ENCODE measurements at regions not wholly inside any gene's neighbourhood (a gene's known extent, or its start where the extent isn't known, plus 50 kb on each side); places are given as distances from the start of the nearest gene placed in this dataset.

DNA sequence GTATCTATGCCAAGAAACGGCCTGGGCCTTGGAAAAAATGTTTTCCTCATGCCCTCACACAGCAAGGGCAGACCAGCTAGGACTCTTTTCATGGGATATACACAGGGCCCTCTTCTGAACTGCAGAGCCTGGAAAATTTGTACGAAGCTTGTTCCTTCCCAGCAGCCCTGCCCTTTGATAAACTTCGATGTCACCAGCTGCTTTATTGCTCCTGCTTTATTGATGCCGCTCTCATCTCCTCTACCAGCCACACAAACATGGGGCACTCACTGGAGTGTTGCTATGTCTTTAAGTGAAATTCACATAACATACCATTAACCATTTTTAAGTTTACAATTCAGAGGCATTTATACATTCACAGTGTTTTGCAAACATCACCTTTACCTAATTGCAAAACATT is 197.9 kb downstream of the KTN1 start:
- no peaks in the 10 kb centered on the region for H3K4me1 ChIP-seq
- H3K27ac ChIP-seq, result no peak overlapping the region
- no peaks in the 10 kb centered on the region for H3K9me3 ChIP-seq
- intact Hi-C loops (cut with DNase I; ENCODE audit: low total_unique reads) (no loop called here), in situ Hi-C loops (cut with MboI; ENCODE audit: low pct_ligation_motif_present in 1 of 4, low pct_unique_long_range_greater_than_20kb in 1 of 4, low sequenced_read_pairs in 3 of 4) (no loop called here)
- no peak overlapping the region for H3K4me3 ChIP-seq
- 33 to 50% methylated on average over 2 to 4 of the region's 4 CpGs for WGBS, 2 donors (ENCODE audit: low coverage in 1 of 2)
- no peaks in the 10 kb centered on the region for H3K27me3 ChIP-seq
- H3K36me3 ChIP-seq, result no peaks in the 10 kb centered on the region
- no peak for DNase-seq
- TF ChIP-seq, protein P1, sequence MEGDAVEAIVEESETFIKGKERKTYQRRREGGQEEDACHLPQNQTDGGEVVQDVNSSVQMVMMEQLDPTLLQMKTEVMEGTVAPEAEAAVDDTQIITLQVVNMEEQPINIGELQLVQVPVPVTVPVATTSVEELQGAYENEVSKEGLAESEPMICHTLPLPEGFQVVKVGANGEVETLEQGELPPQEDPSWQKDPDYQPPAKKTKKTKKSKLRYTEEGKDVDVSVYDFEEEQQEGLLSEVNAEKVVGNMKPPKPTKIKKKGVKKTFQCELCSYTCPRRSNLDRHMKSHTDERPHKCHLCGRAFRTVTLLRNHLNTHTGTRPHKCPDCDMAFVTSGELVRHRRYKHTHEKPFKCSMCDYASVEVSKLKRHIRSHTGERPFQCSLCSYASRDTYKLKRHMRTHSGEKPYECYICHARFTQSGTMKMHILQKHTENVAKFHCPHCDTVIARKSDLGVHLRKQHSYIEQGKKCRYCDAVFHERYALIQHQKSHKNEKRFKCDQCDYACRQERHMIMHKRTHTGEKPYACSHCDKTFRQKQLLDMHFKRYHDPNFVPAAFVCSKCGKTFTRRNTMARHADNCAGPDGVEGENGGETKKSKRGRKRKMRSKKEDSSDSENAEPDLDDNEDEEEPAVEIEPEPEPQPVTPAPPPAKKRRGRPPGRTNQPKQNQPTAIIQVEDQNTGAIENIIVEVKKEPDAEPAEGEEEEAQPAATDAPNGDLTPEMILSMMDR (IDR thresholded peaks at IDR 0.05), result no peak
- TF ChIP-seq POLR2A (IDR thresholded peaks at IDR 0.05) (no peak), POLR2AphosphoS5 (IDR thresholded peaks at IDR 0.05) (no peak), EP300 (IDR thresholded peaks at IDR 0.05; ENCODE audit: low read depth) (no peak)

DNA sequence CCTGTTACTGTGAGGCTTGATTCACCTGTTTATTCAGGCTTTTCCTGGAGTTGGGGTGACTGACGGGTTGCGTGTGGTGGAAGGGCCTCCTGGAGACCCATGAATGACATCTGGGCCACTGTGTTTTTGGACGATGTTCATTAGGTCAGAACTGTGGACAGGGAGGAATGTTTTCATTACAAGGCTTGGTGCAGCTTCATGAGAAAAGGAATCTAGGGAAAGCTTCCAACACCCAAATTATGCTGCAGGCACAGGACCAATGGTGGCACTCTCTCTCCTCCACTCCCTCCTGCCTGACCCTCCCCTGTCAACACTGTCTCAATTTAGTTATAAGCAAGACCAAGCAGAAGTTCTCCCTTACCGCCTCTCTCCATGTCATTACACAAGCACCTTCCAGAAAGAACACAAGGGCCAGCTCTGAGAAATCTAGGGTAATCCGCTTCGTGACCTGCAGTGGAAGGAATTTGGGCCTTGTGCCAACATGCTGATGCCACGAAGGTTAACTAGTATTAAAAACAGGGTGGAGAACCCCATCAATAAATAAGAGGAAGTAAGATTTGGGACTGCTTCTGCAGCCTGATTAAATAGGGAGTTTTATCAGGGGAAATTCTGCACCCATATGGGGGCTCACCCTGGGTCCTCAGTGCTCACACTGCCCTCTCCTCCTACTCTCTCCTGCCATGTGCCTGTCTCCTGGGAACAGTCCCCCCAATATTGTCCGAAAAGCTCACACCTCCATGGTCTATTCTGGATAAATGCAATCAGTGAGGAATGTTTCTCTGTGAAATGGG is 200.3 kb downstream of the KTN1 start:
- Histone ChIP-seq H3K4me1 (no peaks in the 10 kb centered on the region), H3K27ac (no peak overlapping the region), H3K9me3 (no peaks in the 10 kb centered on the region), H3K27me3 (no peaks in the 10 kb centered on the region), H3K36me3 (no peaks in the 10 kb centered on the region), H3K4me3 (no peak overlapping the region)
- in situ Hi-C loops (cut with MboI; ENCODE audit: low pct_ligation_motif_present in 1 of 4, low pct_unique_long_range_greater_than_20kb in 1 of 4, low sequenced_read_pairs in 3 of 4) (no loop called here), intact Hi-C loops (cut with DNase I; ENCODE audit: low total_unique reads) (no loop called here)
- WGBS, 2 donors (ENCODE audit: low coverage in 1 of 2), result 64 to 83% methylated on average over 2 to 8 of the region's 8 CpGs
- no peak for TF ChIP-seq POLR2AphosphoS5 (IDR thresholded peaks at IDR 0.05)
- TF ChIP-seq EP300 (IDR thresholded peaks at IDR 0.05; ENCODE audit: low read depth), result no peak
- TF ChIP-seq POLR2A (IDR thresholded peaks at IDR 0.05), result no peak
- TF ChIP-seq, protein P1 (IDR thresholded peaks at IDR 0.05), result no peak
- DNase-seq, result no peak

DNA sequence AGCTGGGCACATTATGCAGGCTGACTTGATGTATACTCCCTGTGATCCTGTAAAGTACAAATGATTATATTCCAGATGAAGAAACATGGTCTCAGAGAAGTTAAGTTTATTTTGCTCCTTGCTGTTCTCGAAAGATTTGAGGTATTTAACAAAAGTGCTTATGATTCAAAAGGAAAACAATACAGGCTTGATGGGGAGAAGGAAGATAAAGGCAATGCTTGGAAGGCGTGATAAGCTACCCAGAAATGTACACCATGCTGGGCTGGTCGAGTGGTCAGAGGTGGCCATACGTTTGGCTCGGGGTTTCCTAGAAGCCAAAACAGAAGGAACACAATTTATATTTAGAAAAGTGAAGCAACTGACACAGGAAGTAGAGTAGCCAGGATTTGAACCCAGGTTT is 201.0 kb downstream of the KTN1 start:
- TF ChIP-seq POLR2A (IDR thresholded peaks at IDR 0.05) (no peak), POLR2AphosphoS5 (IDR thresholded peaks at IDR 0.05) (no peak), EP300 (IDR thresholded peaks at IDR 0.05; ENCODE audit: low read depth) (no peak)
- WGBS, 2 donors (ENCODE audit: low coverage in 1 of 2), result 89 to 93% methylated on average over 3 to 5 of the region's 5 CpGs
- no peak for DNase-seq
- intact Hi-C loops (cut with DNase I; ENCODE audit: low total_unique reads) (no loop called here), in situ Hi-C loops (cut with MboI; ENCODE audit: low pct_ligation_motif_present in 1 of 4, low pct_unique_long_range_greater_than_20kb in 1 of 4, low sequenced_read_pairs in 3 of 4) (no loop called here)
- no peaks in the 10 kb centered on the region for H3K36me3 ChIP-seq
- H3K27ac ChIP-seq, result no peak overlapping the region
- no peaks in the 10 kb centered on the region for H3K27me3 ChIP-seq
- H3K4me3 ChIP-seq, result no peak overlapping the region
- no peaks in the 10 kb centered on the region for H3K4me1 ChIP-seq
- no peaks in the 10 kb centered on the region for H3K9me3 ChIP-seq

DNA sequence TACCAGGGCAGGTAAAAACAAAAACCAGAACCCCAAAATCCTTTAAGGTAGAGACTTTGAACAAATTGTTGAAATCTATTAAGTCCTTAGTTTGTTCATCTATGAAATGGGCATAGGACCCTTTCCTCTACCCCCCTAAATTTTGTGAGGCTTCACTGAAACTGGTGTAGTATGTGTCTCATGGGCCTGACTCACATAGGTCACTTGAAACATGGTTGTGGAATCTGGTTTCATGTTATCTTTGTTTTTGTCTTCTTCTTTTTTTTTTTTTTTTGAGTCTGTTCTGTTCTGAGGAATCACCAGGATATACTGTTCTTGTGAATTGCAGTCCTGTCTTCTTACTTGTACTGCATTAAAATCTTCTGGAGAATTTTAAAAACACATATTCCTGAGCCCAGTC is 202.2 kb downstream of the KTN1 start:
- Histone ChIP-seq H3K27me3 (no peaks in the 10 kb centered on the region), H3K36me3 (no peaks in the 10 kb centered on the region), H3K4me1 (no peaks in the 10 kb centered on the region), H3K4me3 (no peak overlapping the region), H3K27ac (no peak overlapping the region), H3K9me3 (no peaks in the 10 kb centered on the region)
- DNase-seq, result no peak
- intact Hi-C loops (cut with DNase I; ENCODE audit: low total_unique reads), result no loop called here
- TF ChIP-seq EP300 (IDR thresholded peaks at IDR 0.05; ENCODE audit: low read depth) (no peak), POLR2AphosphoS5 (IDR thresholded peaks at IDR 0.05) (no peak), POLR2A (IDR thresholded peaks at IDR 0.05) (no peak)
- TF ChIP-seq, protein P1 (IDR thresholded peaks at IDR 0.05), result no peak
- in situ Hi-C loops (cut with MboI; ENCODE audit: low pct_ligation_motif_present in 1 of 4, low pct_unique_long_range_greater_than_20kb in 1 of 4, low sequenced_read_pairs in 3 of 4), result no loop called here

DNA sequence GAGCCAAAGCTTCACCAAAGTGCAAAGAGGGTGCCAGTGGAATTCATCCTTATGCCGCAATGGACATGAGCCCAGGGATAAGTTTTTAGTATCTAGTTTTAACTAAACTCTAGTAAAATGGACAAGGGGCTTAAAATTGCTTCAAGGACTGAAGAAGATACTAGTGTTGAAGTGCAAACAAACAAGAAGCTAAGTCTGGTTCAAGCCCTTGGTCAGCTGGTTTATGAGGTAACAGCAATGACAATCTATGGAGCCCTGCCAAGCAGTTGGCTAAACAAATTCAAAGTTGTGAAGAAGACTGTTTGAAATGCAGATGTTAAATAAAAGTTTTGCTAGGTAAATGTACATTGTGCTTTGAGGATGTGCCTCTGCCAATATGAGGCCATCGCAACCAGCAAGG is 209.4 kb downstream of the KTN1 start:
- Histone ChIP-seq H3K4me1 (peaks cover 0 to 10% (median 0%) of the 10 kb centered on the region in 4 donors), H3K27ac (no peak overlapping the region), H3K27me3 (no peaks in the 10 kb centered on the region), H3K36me3 (no peaks in the 10 kb centered on the region), H3K4me3 (no peak overlapping the region), H3K9me3 (no peaks in the 10 kb centered on the region)
- in situ Hi-C loops (cut with MboI; ENCODE audit: low pct_ligation_motif_present in 1 of 4, low pct_unique_long_range_greater_than_20kb in 1 of 4, low sequenced_read_pairs in 3 of 4), result no loop called here
- intact Hi-C loops (cut with DNase I; ENCODE audit: low total_unique reads), result no loop called here
- no peak for DNase-seq
- TF ChIP-seq POLR2AphosphoS5 (IDR thresholded peaks at IDR 0.05) (no peak), POLR2A (IDR thresholded peaks at IDR 0.05) (no peak), EP300 (IDR thresholded peaks at IDR 0.05; ENCODE audit: low read depth) (no peak)
- TF ChIP-seq, protein P1 (IDR thresholded peaks at IDR 0.05), result no peak
- WGBS, 2 donors (ENCODE audit: low coverage in 1 of 2), result 89 to 100% methylated on average over 2 of the region's 2 CpGs
